Right atrium auricular region (tissue), 2 donors: ENCODE measurements at regions not wholly inside any gene's neighbourhood (a gene's known extent, or its start where the extent isn't known, plus 50 kb on each side); places are given as distances from the start of the nearest gene placed in this dataset.

Experiments used
- DNase-seq: peaks from one replicate; pipeline ENCODE4 v3.0.0-alpha.2; 2019; ENCODE audit warnings: low spot score
- H3K27ac ChIP-seq, 2 donors: fragments of 200-600 bp; sonication (generic); 1 replicate in 1 of 2; 2 replicates in 1 of 2; pipeline ENCODE4 v1.5.1; 2016 to 2019
- H3K27me3 ChIP-seq, 2 donors: fragments of 200-600 bp; sonication (generic); one replicate each; pipeline versions ENCODE4 v1.5.1 to v1.6.0; 2017 to 2019
- H3K36me3 ChIP-seq: fragments of 200-600 bp; sonication (generic); one replicate; pipeline ENCODE4 v1.5.1; 2016
- H3K4me1 ChIP-seq, 2 donors: fragments of 200-600 bp; sonication (generic); one replicate each; pipeline versions ENCODE4 v1.5.1 to v1.6.0; 2017 to 2019
- H3K4me3 ChIP-seq, 2 donors: fragments of 200-600 bp; sonication (generic); 1 replicate in 1 of 2; 2 replicates in 1 of 2; pipeline ENCODE4 v1.5.1; 2017 to 2019; ENCODE audit warnings: mild to moderate bottlenecking in 1 of 2, moderate library complexity in 1 of 2
- H3K9me3 ChIP-seq, 2 donors: fragments of 200-600 bp; sonication (generic); one replicate each; pipeline ENCODE4 v1.5.1; 2019
- TF ChIP-seq, protein P1 (sequence below), 2 donors: fragments of 200-600 bp; sonication (generic); IDR thresholded peaks; one replicate each; pipeline ENCODE4 v1.5.1; 2019; ENCODE audit warnings: antibody characterized with exemption in 2 of 2

DNA sequence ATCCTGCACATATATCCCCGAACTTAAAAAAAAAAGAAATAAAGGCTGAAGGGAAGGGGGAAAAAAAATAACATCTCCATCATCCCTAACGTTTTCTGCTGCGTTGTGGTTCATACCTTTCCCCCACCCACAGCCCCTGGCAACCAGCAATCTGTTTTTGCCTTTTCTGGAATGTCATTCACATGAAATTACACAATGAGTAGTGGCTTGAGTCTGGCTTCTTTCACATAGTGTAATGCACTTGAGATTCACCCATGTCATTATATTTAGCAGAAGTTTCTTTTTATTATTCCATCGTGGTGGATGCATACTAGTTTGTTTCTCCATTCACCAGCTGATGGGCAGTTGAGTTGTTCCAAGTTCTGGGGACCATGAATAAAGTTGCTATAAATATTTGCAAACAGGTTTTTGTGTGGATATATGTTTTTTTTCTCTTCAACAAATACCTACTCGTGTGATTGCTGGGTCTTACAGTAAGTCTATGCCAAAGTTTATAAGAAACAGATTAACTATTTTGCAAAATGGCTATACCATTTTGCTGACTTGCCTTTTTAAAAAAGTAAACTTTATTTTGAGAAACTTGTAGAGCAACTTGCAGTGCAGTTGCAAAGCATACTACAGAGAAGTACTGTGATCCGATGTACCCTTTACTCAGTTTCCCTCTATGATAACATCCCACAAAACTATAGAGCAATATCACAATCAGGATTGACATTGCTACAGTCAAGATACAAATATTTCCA, 322.5 kb downstream of the LPIN1 start:
- TF ChIP-seq, protein P1, sequence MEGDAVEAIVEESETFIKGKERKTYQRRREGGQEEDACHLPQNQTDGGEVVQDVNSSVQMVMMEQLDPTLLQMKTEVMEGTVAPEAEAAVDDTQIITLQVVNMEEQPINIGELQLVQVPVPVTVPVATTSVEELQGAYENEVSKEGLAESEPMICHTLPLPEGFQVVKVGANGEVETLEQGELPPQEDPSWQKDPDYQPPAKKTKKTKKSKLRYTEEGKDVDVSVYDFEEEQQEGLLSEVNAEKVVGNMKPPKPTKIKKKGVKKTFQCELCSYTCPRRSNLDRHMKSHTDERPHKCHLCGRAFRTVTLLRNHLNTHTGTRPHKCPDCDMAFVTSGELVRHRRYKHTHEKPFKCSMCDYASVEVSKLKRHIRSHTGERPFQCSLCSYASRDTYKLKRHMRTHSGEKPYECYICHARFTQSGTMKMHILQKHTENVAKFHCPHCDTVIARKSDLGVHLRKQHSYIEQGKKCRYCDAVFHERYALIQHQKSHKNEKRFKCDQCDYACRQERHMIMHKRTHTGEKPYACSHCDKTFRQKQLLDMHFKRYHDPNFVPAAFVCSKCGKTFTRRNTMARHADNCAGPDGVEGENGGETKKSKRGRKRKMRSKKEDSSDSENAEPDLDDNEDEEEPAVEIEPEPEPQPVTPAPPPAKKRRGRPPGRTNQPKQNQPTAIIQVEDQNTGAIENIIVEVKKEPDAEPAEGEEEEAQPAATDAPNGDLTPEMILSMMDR (IDR thresholded peaks at IDR 0.05), result no peak
- Histone ChIP-seq H3K4me1 (no peaks in the 10 kb centered on the region), H3K9me3 (no peaks in the 10 kb centered on the region), H3K4me3 (no peak overlapping the region), H3K27me3 (no peaks in the 10 kb centered on the region), H3K36me3 (no peaks in the 10 kb centered on the region), H3K27ac (no peak overlapping the region)
- no peak for DNase-seq

DNA sequence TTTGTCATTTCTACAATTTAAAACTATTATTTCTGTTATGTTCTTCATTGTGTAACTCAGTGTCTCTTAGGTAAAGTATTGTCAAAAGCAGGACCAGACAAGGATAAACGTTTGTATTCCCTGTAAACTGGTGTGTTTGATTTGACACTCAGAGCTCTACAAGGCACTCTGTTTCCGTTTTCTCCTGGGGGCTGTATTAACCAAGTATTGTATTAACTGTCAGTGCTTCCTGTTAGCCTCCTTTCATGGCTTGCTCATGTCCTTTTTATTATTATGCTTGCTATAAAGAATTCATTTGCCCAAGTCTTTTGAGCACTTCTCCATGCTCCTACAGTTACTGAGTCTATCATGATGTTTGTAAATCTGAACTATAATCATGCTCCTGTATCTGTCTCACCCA, 323.7 kb downstream of the LPIN1 start:
- H3K27me3 ChIP-seq, result no peaks in the 10 kb centered on the region
- H3K4me3 ChIP-seq, result no peak overlapping the region
- DNase-seq, result no peak
- H3K4me1 ChIP-seq, result no peaks in the 10 kb centered on the region
- H3K27ac ChIP-seq, result no peak overlapping the region
- TF ChIP-seq, protein P1 (IDR thresholded peaks at IDR 0.05), result no peak
- H3K9me3 ChIP-seq, result no peaks in the 10 kb centered on the region
- no peaks in the 10 kb centered on the region for H3K36me3 ChIP-seq

DNA sequence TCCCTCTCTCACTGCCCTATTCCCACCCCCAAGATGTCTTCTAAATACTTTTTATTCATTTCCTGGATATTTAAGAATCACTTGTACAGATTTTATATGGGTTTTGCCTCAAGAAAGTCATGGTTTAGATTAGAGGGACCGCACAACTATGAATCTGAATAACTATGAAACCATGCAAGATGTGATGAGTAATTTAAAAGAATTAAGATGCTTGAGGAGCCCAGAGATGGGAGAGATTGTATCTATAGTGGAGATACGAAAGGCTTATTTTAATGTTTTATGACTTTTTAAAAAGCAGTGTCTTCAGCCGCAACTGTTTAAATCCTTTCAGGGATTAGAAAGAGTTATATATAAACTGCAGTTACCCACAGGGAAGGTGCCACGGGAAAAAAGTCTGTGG, 324.1 kb downstream of the LPIN1 start:
- DNase-seq, result no peak
- no peak overlapping the region for H3K27ac ChIP-seq
- no peaks in the 10 kb centered on the region for H3K36me3 ChIP-seq
- H3K9me3 ChIP-seq, result no peaks in the 10 kb centered on the region
- TF ChIP-seq, protein P1 (IDR thresholded peaks at IDR 0.05), result no peak
- H3K27me3 ChIP-seq, result no peaks in the 10 kb centered on the region
- H3K4me1 ChIP-seq, result no peaks in the 10 kb centered on the region
- no peak overlapping the region for H3K4me3 ChIP-seq

DNA sequence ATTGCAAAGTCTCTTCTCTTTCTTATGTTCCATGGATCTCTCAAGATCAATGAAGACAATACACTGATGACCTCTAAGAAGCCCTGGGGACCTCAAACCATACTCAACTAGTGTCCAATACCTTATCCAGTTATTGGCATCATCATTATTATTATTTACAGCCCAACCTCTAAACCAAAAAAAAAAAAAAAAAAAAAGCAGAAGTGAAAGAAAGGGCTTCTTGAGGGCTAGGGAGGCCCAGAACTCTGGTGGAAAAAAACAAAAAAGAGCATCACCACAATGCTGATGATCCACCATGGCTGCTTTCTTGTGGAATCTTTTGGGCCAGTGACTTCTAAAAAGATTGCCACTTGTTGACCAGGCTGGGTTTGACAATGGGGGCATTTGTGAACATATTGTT, 324.9 kb downstream of the LPIN1 start:
- Histone ChIP-seq H3K36me3 (no peaks in the 10 kb centered on the region), H3K4me1 (no peaks in the 10 kb centered on the region), H3K27ac (no peak overlapping the region), H3K9me3 (no peaks in the 10 kb centered on the region), H3K4me3 (no peak overlapping the region), H3K27me3 (no peaks in the 10 kb centered on the region)
- DNase-seq, result no peak
- TF ChIP-seq, protein P1 (IDR thresholded peaks at IDR 0.05), result no peak

DNA sequence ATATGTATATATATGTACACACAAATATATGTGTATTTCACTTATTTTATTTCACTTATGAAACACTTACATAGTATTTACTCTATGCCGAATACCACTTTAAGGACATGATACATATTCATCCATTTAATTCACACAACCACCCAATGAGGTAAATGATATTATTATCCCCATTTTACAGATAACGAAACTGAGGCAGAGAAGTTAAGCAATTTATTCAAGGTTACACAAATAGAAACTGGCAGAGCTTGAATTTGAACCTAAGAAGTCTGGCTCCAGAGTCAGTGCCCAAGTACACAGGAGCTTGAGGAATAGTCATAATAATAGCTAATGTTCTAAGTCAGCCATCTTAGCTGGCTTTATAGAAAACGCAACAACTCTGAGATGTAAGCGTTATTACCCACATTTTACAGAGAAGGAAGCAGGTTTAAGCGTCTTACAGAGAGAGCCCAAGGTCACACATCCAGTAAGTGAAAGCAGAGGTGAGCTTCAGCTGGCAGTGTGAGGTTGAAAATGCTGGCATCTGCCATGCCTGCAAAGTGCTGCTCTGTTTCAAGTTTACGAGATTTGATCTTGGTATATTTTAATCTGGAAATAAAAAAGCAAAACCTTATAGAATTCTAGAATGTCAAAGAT, 326.9 kb downstream of the LPIN1 start:
- Histone ChIP-seq H3K9me3 (no peaks in the 10 kb centered on the region), H3K4me1 (no peaks in the 10 kb centered on the region)

More for the DNA sequence above, 326.9 kb downstream of the LPIN1 start:
- Histone ChIP-seq H3K4me3 (no peak overlapping the region), H3K27me3 (no peaks in the 10 kb centered on the region), H3K36me3 (no peaks in the 10 kb centered on the region), H3K27ac (no peak overlapping the region)
- TF ChIP-seq, protein P1 (IDR thresholded peaks at IDR 0.05), result no peak
- no peak for DNase-seq
